Memory B cell (primary cell): ENCODE measurements at regions not wholly inside any gene's neighbourhood (a gene's known extent, or its start where the extent isn't known, plus 50 kb on each side); places are given as distances from the start of the nearest gene placed in this dataset.

Experiments used
- ATAC-seq: fragments of 150-1000 bp; cut with Tn5 transposase; 2 replicates; pipeline ENCODE4 v1.10.0; 2021; ENCODE audit warnings: low read depth, mild to moderate bottlenecking, moderate library complexity
- DNase-seq, 2 donors: peaks; one replicate each; pipeline ENCODE4 v3.0.0; 2022; ENCODE audit warnings: low spot score in 2 of 2
- H3K27ac Mint-ChIP-seq: one replicate; pipeline ENCODE4 v1.8.0; 2022; ENCODE audit warnings: mild to moderate bottlenecking, moderate library complexity, mixed read lengths
- H3K27me3 Mint-ChIP-seq: one replicate; pipeline ENCODE4 v1.8.0; 2022; ENCODE audit warnings: mixed read lengths
- H3K36me3 Mint-ChIP-seq: one replicate; pipeline ENCODE4 v1.8.0; 2022; ENCODE audit warnings: mild to moderate bottlenecking, mixed read lengths
- H3K4me1 Mint-ChIP-seq: one replicate; pipeline ENCODE4 v1.8.0; 2022; ENCODE audit warnings: mixed read lengths
- H3K4me3 Mint-ChIP-seq: one replicate; pipeline ENCODE4 v1.8.0; 2022; ENCODE audit warnings: mild to moderate bottlenecking, moderate library complexity, mixed read lengths
- H3K9me3 Mint-ChIP-seq: one replicate; pipeline ENCODE4 v1.8.0; 2022; ENCODE audit warnings: mixed read lengths

DNA sequence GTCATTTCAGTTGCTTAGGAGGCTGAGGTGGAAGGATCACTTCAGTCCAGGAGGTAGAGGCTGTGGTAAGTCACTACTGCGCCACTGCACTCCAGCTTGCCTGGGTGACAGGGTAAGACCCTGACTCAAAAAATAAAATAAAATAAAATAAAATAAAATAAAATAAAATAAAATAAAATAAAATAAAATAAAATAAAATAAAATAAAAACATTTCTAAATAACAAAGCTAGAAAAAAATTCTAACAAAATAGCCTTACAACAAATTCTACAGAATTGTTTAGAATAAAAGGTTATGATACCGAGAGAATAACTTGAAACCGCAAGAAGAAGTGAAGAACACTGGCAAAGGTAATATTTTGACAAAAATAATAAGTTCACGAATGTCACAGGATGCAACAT is 794.3 kb downstream of the NR2F2 start:
- no peak overlapping the region for H3K27ac Mint-ChIP-seq

DNA sequence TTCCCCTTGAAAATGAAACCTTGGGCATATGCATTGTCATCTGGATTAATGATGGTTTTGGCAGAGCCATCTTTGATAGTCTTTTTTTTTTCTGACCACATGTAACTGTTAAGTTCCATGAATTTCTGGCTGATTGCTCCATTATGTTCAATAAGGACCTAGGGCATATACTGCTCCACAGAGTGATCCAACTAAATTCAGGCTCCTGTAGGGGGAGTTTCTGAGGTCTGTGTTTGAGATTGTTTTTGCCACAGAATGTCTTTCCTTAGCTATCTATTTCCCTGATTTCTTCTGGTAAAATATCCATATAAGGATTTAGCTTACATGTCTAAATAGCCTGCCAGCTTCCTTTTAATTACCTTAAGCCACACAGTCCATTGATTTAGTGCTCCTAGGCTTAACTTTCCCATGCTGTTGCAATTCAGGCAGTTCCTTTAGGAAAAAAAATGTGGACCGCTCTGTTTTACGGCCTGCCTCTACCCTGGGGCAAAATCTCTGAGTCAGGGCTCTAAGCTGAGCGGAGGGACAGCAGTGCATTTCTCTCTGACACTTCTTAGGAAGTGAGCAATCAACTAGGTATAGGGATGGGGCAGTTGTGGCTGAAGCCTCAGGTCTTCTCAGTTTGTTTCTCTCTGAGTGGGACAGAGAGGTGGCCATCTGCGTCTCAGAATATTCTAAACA is 796.2 kb downstream of the NR2F2 start:
- Mint-ChIP-seq H3K9me3 (peaks cover 5% of the 10 kb centered on the region), H3K36me3 (no peaks in the 10 kb centered on the region), H3K27ac (no peak overlapping the region), H3K4me1 (no peaks in the 10 kb centered on the region), H3K27me3 (no peaks in the 10 kb centered on the region), H3K4me3 (no peak overlapping the region)
- no peak for DNase-seq
- no peak for ATAC-seq

More for the DNA sequence above, 794.3 kb downstream of the NR2F2 start:
- DNase-seq (no peak), ATAC-seq (no peak)
- no peaks in the 10 kb centered on the region for H3K27me3 Mint-ChIP-seq
- H3K36me3 Mint-ChIP-seq: no peaks in the 10 kb centered on the region
- H3K4me3 Mint-ChIP-seq: no peak overlapping the region
- no peaks in the 10 kb centered on the region for H3K4me1 Mint-ChIP-seq
- H3K9me3 Mint-ChIP-seq: peaks cover 3% of the 10 kb centered on the region

DNA sequence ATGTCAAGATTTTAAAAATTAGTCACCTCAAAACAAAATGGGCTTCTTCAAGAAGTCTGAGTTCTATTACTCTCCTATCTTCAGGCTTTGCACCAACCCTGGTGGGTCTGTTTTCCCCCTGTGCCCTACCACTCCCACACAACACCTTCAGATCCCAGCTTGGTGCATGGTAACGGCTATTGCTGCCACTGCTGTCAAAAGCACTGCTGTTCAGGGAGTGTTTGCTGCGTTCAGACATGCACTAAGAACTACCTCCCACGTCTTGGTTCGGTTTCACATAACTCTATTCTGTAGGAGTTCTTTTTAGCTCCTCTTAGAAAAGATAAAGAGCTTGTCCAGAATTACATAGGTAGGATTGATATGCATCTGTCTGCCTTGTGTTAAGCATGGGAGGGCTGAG is 799.2 kb downstream of the NR2F2 start:
- Mint-ChIP-seq H3K27ac (no peak overlapping the region), H3K4me3 (no peak overlapping the region), H3K9me3 (peaks cover 9% of the 10 kb centered on the region), H3K36me3 (no peaks in the 10 kb centered on the region), H3K27me3 (no peaks in the 10 kb centered on the region), H3K4me1 (no peaks in the 10 kb centered on the region)
- DNase-seq (no peak), ATAC-seq (no peak)

DNA sequence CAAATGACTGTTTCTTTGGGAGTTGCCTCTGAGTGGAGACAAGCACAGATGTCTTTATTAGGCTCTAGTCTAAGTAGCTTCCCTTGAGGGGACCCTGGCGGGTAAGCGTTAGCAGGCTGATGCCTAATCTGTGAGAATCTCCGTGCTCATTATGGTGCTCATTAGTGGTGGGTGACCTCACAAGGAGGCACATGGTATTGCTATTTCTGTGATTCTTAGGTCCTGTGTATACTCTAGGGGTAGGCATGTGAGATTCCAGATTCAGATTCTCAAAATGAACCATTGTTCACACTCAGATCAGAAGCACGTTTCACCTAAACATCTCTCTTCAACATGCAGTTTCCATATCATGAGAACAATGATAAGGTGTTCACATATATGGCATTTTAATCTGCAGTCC is 809.7 kb downstream of the NR2F2 start:
- ATAC-seq (no peak), DNase-seq (no peak)
- Mint-ChIP-seq H3K36me3 (no peaks in the 10 kb centered on the region), H3K4me1 (no peaks in the 10 kb centered on the region), H3K9me3 (peaks cover 7% of the 10 kb centered on the region), H3K4me3 (no peak overlapping the region), H3K27ac (no peak overlapping the region), H3K27me3 (no peaks in the 10 kb centered on the region)

DNA sequence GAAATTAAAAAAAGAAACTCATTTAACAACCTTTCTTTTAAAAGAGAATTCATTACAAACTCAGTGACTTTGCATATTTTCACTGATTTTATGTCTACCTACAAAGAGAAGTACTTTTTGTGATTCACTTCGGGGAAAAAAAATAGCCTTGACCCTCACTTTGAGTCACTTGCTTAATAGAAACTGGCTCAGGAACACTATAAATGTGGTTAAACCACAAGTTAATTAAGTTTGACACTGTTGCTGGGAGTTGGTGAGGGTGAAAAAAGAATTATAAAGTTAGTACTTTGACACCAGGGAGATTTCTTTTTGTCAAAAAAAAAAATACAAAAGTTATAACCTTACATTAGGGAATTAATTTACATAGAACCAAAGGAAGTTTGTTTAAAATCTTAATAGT is 810.9 kb downstream of the NR2F2 start:
- Mint-ChIP-seq H3K36me3 (no peaks in the 10 kb centered on the region), H3K9me3 (peaks cover 7% of the 10 kb centered on the region), H3K27me3 (no peaks in the 10 kb centered on the region), H3K4me3 (no peak overlapping the region), H3K27ac (no peak overlapping the region), H3K4me1 (no peaks in the 10 kb centered on the region)
- no peak for ATAC-seq
- no peak for DNase-seq

DNA sequence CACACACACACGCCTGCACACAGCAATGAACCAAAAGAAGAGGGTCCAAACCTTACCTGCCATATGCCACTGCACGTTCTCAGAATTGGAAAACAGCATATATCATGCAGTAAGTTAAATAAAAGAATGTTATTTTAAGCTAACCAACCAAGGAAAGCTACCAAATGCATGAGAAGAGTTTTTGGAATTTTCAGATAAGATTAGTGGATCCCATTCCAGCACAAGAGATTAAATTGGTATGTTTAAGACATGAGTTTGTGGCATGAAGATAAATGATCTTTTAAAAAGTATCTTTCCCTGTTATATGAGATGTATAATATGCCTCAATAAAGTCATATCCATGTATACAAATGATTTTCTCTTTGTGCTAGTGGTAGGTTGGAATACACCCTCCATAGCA is 811.4 kb downstream of the NR2F2 start:
- no peaks in the 10 kb centered on the region for H3K36me3 Mint-ChIP-seq
- H3K27ac Mint-ChIP-seq: no peak overlapping the region
- H3K4me3 Mint-ChIP-seq: no peak overlapping the region
- no peaks in the 10 kb centered on the region for H3K4me1 Mint-ChIP-seq
- DNase-seq (no peak), ATAC-seq (no peak)
- H3K9me3 Mint-ChIP-seq: peaks cover 7% of the 10 kb centered on the region
- no peaks in the 10 kb centered on the region for H3K27me3 Mint-ChIP-seq

DNA sequence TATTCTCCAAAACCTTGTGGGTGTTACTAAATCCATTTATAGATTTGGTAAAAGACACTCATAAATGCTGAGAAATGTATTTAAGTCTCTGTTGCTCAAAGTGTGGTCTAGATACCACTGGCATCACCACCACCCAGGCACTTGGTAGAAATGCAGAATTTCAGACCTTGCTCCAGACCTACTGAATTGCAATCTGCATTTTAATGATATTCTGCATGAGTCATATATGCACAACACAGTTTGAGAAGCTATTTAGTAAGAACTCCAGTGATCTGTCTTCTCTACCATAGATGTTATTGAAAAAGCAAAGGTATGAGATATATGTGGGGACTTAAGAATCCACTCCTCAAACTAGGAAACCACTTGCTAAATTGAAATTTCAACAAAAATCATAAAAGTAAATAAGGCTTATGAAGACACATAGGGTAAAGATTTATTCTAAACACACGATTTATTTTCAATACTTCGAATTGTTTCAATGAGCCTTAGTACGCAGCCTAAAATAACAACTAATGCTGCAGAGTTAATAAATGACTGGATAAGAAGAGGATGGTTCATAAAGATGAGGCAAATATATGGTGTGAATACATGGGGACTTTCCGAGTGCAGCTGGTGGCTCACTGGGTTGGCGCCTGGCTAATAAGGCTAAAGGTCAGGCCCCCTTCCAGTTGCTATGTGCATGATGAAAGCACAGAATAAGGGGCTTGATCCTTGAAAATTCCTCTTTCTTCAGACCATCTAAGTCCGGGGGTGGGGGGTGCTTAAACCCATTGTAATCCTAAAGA is 813.3 kb downstream of the NR2F2 start:
- H3K9me3 Mint-ChIP-seq: peaks cover 6% of the 10 kb centered on the region
- H3K4me1 Mint-ChIP-seq: no peaks in the 10 kb centered on the region
- no peak overlapping the region for H3K27ac Mint-ChIP-seq
- H3K4me3 Mint-ChIP-seq: no peak overlapping the region
- ATAC-seq (no peak), DNase-seq (no peak)
- H3K27me3 Mint-ChIP-seq: no peaks in the 10 kb centered on the region
- no peaks in the 10 kb centered on the region for H3K36me3 Mint-ChIP-seq

DNA sequence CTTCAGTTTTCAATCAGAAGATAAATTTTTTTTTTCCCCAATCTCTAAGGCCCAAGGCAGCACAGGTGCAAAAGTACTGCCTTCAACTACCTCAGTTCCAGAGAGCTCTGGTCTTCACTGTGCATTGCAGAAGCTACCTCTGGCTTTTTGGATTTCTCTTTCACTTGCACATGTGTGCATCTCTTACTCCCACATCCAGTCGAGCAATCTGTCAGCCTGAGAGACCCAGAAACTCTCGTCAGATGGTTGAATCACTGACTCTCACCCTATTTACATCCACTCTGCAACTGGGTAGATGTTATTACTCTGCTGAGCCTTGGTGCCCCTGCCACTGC is 813.8 kb downstream of the NR2F2 start:
- Mint-ChIP-seq H3K27me3 (no peaks in the 10 kb centered on the region), H3K27ac (no peak overlapping the region), H3K4me1 (no peaks in the 10 kb centered on the region), H3K9me3 (peaks cover 3% of the 10 kb centered on the region), H3K36me3 (no peaks in the 10 kb centered on the region), H3K4me3 (no peak overlapping the region)
- ATAC-seq: no peak
- DNase-seq: no peak

DNA sequence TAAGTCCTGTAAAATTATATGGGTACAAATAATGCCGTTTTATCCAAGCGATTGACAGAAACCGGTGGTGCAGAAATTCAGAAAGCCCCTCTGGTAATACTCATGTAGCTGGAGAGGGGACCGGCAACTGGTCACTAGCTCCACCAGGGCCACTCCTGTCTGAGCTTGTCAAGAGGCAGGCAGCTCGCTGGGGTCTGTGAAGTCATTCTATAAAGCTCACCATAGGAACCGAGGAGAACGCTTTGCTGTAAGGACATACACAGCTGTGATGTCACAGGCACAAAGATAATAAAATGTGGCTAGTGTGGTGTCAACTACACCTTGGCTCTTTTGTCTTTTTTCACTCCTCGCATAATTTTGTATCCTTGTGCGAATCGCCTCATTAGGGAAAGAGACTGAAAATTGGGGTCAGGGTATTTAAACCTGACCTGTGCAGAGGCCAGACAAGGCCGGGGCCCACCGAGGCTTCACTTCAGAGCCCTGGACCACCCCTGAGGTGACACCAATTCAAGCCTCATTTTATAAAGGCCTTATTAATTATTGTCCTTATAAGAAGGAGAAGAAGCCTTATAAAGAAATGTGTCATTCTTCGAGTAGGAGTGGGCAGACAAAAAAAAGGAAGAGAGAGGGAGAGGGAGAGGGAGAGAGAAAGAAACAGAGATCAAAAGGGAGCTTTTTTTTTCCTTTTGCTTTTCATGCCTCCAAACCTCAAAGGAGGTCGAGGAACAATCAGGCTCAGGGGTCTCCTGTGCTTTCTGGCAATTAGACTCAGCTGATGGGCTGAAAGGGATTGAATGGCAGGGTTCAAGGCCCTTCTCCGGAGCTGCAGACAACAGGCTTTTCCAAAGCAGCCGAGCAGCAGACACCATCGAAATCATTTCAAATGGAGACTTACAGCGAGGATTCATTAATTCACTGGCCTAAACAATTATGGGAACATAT is 813.3 kb upstream of the ARRDC4 start:
- ATAC-seq (no peak), DNase-seq (no peak)
- peaks cover 7% of the 10 kb centered on the region for H3K9me3 Mint-ChIP-seq
- H3K36me3 Mint-ChIP-seq: no peaks in the 10 kb centered on the region
- no peak overlapping the region for H3K27ac Mint-ChIP-seq
- no peaks in the 10 kb centered on the region for H3K4me1 Mint-ChIP-seq
- H3K4me3 Mint-ChIP-seq: no peak overlapping the region
- no peaks in the 10 kb centered on the region for H3K27me3 Mint-ChIP-seq

DNA sequence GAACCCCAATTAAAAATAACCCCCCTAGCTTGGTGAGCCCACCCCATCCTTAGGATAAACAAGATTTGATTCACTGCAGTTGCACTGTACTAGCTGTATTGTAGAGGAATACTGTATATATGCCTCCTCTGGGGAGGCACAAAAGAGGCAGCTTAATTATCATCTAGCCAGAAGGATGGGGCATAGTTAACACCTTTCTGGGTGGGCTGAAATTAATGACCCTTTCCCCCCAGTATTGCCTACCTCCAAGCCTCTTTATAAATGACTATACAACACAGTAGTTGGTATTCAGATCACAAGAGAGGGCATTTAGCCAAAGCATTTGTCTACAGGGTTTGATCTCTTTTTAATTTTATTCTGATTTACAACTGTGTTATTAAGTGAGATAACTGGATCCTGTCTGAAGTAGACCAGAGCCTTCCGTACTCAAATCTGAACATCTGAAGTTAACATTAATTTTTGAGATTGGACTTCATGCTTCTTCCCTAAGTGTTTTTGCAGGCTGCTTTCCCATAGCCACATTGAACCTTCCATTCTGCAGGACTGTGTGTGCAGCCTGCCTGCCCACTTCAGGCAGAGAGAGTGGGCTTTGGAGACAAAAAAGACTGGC is 807.0 kb upstream of the ARRDC4 start:
- H3K27me3 Mint-ChIP-seq: no peaks in the 10 kb centered on the region
- H3K4me1 Mint-ChIP-seq: no peaks in the 10 kb centered on the region
- no peak overlapping the region for H3K27ac Mint-ChIP-seq
- H3K9me3 Mint-ChIP-seq: peaks cover 4% of the 10 kb centered on the region
- no peak for ATAC-seq
- no peaks in the 10 kb centered on the region for H3K36me3 Mint-ChIP-seq
- DNase-seq: no peak
- H3K4me3 Mint-ChIP-seq: no peak overlapping the region

DNA sequence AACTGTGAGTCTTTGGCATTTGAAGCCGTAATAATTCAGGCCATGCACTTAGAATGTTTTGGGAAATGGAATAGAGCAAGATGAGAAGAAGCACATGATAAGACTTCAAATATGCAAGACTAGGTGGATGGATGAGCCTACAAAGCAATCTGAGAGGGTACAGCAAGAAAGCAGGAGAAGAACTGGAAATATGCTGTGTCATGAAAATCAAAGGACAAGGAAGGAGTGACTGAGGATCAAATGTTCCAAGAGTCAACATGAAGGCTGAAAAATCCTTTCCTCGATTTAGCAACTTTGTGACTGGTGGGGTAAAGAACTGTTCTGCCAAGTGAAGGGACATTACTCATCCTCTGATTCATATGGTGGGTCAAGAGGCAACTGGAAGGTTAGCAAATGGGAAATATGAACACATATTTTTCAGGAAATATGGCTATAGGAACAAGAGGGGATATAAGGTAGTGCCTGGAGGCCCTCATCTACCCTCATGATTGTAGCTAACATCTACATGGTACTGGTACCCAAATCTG is 803.7 kb upstream of the ARRDC4 start:
- DNase-seq (no peak), ATAC-seq (no peak)
- Mint-ChIP-seq H3K27ac (no peak overlapping the region), H3K4me1 (no peaks in the 10 kb centered on the region), H3K27me3 (no peaks in the 10 kb centered on the region), H3K4me3 (no peak overlapping the region), H3K9me3 (peaks cover 4% of the 10 kb centered on the region), H3K36me3 (no peaks in the 10 kb centered on the region)

DNA sequence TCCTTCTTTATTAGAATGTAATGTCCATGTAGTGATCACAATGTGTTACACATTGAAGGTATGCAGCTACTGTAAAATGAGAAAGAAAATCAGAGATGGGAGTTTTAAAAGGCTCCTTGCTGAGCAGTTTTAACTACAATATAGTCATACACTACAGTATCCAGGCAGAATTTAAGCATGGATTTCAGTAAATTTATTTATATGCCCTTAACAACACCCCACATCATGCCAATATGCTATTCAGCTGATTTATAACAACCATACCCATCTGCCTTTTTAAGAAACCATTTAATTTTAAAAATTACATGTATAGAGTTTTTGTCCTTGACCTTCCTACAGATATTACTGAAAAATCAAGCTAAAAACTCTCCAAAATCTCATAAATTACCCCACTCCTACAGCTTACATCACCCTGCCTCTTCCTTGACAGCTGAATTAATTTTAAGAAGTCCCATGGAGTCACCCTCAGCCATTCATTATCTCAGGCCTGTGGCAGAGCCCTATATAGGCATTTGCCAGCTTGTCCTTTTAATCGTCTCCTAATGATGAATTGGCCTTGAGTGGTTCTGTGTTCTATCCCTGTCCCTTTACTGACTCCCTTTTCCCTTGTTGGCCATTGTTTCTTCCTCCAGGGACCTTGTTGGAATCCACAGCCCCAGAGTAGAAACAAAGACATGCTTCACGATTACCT is 797.6 kb upstream of the ARRDC4 start:
- H3K4me3 Mint-ChIP-seq: no peak overlapping the region
- no peaks in the 10 kb centered on the region for H3K4me1 Mint-ChIP-seq
- no peak for ATAC-seq
- H3K9me3 Mint-ChIP-seq: peaks cover 6% of the 10 kb centered on the region
- H3K36me3 Mint-ChIP-seq: no peaks in the 10 kb centered on the region
- no peaks in the 10 kb centered on the region for H3K27me3 Mint-ChIP-seq
- no peak overlapping the region for H3K27ac Mint-ChIP-seq
- DNase-seq: no peak

DNA sequence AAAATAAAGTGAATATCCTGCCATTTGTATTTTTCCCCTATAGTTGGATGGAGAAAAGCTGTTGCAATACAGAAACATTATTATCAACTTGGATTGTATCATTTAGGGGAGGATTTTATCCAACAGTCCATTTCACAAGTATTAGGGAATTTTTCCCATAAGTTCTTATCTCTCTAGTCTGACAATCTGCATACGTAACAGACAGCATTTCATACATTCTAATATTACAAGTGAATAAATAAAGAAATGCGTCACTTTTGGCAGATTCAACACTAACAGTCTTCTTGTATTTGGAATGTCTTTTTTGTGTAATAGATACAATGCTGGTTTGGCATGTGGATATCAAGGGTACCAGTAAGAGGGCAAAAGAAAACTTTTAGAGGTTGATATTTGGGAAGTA is 795.3 kb upstream of the ARRDC4 start:
- Mint-ChIP-seq H3K4me3 (no peak overlapping the region), H3K4me1 (no peaks in the 10 kb centered on the region), H3K9me3 (peaks cover 5% of the 10 kb centered on the region), H3K27me3 (no peaks in the 10 kb centered on the region), H3K36me3 (no peaks in the 10 kb centered on the region), H3K27ac (no peak overlapping the region)
- DNase-seq: no peak
- no peak for ATAC-seq
